NCI-H187 (cell line): ENCODE measurements at regions not wholly inside any gene's neighbourhood (a gene's known extent, or its start where the extent isn't known, plus 50 kb on each side); places are given as distances from the start of the nearest gene placed in this dataset.

Experiments
- DNase-seq, 2 experiments: peaks; one replicate each; lab custom pipeline; 2025; lab: John Stamatoyannopoulos, UW

GRCh38 chr11:26188554-26188953, 143.4 kb upstream of the ANO3 start:
- no peak for DNase-seq

DNA sequence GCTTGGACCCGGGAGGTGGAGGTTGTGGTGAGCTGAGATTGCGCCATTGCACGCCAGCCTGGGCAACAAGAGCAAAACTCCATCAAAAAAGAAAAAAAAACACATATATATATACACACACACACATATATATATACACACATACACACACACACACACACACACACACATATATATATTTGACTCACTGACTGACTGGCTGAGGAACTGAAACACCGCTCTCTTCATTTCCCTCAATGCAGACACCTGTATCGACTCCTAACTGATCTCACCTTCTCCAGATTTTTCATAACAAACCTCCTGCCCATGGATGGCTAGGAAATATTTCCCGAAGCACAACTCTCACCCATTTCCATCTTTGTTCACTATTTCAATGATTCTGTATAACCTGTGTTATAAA, 140.7 kb upstream of the ANO3 start:
- DNase-seq = no peak

DNA sequence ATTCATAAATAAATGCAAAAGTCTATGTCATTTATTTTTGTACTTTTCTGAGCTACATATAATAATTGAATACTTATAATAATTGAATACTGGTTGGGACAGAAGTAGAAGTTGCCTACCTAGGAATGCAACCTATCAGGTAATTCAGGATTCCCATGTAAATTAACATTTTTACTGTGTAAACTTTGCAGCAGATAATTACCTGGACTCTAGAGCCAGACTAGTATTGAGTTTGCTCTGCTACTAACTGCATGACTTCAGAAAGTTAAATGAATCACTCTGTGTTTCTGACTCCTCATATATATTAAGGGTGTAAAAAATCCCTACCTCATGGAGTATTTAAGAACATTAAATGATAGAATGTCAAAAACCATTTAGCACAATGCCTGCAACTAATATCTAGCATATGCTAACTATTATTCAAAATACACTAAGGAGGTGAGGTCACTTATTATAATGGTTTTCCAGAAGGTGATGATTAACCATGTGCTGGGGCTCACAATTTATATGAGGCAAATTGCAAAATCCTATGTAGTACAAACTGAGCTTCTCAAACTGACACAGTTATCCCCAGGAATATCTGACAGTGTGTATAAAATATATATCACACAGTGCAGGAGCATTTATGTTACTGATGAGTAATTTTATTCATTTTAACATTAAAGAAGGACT, 138.1 kb upstream of the ANO3 start:
- DNase-seq = no peak

DNA sequence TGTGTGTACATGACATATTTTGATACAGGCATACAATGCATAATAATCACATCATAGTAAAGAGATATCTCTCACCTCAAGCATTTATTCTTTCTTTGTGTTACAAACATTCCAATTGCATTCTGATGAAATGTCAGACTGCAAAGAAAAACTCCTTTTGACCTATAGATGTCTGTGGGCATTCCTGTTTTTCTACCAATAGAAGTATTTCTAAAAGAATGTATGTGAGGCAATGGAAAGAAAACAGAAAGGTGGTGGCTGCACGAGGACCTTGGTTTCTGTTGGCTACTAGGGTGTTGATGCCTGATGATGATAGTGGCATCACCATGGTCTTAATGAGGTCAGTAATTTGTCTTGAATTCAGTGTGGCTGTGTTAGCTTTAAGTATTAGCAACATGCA, 137.0 kb upstream of the ANO3 start:
- DNase-seq = no peak

GRCh38 chr11:26198532-26199096, 133.3 kb upstream of the ANO3 start:
- no peak for DNase-seq

GRCh38 chr11:26199331-26200095, 132.4 kb upstream of the ANO3 start:
- DNase-seq = no peak

DNA sequence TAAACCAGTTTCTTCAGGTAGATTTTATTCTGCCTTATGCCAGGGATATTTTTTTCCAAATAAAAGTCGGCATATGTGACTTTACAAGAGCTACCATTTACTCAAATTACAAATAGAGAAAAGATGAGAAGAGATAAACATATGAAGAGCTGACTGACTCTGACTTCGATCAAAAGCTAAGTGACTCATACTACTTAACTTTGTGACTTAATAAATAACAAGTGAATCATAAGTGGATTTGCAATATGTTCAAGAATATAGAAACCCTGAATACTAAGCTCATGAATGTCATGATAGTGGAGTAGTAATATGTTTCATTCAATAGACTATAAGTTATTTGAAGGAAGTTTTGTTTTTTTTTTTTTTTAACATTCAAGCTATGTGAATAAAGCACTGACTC, 130.5 kb upstream of the ANO3 start:
- DNase-seq = no peak

DNA sequence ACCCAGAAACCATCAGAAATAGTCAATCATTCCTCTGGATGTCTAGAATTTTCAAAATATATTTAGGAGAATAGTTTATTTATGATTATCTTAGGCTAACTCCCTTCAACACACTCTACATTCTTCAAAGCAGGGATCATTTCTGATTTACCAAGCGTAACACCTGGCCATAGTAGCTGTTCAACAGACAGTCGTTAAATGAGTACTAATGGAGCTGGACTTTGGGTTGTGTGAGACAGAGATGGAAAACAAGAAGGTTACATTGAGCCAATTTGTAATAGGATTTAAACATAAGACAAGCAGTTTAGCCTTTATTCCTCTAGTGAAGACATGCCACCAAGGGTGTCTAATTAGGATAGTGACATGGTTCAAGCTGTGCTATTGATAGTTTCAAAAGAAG, 129.2 kb upstream of the ANO3 start:
- no peak for DNase-seq

- DNase-seq = peak; percentile 26 to 39
Measured at GRCh38 chr11:26204101-26204500, 127.8 kb upstream of the ANO3 start.

DNA sequence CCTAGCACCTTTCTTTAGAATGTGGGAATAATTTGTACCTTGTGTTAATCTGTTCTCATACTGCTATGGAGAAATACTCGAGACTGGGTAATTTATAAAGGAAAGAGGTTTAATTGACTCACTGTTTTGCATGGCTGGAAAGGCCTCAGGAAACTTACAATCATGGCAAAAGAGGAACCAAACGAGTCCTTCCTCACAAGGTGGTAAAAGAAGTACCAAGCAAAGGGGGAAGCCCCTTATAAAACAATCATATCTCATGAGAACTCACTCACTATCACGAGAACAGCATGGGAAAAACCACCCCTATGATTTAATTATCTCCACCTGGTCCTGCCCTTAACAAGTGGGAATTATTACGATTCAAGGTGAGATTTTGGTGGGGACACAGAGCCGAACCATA, 127.1 kb upstream of the ANO3 start:
- DNase-seq = no peak

DNA sequence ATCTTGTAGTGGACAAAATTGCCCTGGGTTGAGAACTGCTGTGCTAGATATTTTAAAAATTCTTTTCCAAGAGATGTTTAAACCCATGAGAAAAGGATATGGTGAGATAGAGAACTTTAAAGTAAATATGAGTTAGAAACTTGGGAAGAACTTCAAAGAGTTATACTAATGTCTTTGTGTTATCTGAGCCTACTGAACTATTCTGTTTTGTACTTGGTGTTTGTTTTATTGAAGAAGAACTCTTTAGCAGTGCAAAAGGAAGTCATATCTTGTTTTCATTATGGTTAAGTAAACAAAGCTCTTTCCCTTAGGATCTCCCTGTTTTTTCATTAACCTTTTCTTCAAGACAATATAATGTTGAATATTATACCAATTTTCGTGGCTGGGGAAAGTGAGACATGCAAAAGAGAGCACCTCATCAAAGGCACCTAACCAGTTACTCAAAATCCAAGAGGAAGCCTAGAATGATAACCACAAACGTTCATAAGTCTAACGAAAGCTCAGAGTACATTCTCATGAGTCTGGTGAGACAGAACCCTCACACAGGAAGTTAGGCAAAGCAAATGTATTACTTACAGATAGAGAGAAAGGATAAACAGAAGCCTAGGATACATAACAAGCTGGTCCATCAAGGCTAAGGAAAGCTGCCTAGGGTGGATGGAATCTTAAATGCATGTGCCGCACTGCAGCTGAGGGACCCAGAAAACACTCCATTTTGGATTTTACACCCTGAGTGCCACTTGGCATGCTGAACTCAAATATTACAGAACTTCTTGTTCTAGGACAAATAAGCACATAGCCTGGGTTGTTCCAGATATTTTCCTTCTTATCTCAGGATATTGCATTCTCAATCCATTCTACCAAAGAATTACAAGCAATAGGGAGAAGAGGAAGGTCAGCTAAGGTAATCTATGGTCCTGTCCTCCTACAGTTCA, 112.5 kb upstream of the ANO3 start:
- no peak for DNase-seq

DNA sequence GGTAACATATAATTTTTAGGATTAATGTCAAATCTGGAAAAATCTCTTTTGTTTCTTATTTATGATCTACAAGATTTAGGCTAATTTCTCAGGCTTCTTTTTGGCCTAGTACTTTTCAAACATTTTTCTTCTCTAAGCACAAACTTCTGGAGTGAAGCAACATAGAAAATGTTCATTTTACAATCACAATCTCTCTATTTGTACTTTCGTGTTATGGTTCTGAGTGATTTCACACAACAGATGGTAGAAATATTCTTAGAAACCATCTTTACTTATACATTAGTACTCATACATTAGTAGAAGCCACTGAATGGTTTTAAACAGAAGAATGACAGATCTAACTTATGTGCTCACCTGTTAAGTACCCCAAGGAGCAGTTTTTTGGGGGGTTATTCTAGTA, 106.3 kb upstream of the ANO3 start:
- DNase-seq = no peak

DNA sequence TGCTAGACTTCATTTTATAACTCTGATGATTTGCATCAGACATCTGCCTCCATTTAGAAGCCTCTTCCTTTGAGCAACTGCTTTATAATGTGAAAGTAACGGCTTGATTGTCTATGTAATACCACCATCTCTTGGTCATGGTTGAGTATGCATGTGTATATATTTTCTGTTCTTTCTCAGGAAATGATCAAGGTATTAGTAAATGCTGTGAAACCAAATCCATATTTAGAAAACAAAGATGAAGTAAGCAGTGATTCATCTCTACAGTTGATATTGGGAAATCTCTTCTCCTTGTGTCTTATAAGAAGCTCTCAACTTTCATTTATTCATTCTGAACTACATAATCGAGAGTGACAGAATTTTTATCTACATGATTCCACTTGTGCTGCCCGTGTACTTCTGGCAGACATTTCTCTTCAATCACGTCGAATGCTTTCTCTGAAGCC, 104.6 kb upstream of the ANO3 start:
- peak in 1 of 2 experiments; percentile 20 for DNase-seq

- DNase-seq = no peak
Measured at GRCh38 chr11:26227883-26228502, 103.9 kb upstream of the ANO3 start.

- DNase-seq = no peak
Measured at GRCh38 chr11:26228778-26229177, 103.2 kb upstream of the ANO3 start.

DNA sequence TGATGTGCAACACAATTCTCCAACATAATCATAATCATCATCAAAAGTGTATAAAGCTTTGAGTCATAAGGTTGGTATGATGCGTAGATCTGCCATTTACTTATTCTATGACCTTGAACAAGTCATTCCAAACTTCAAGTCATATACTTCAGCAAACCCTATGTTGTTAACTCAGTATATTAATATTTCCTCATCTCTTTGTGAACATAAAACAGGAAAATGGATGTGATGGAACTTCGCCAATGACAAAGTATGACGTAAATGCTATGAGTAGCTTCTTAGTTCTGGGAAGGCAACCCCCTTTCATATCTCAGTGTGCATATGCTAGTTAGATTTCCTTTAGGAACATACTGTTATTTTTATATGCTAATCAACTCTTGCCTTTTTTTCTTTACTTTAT, 102.7 kb upstream of the ANO3 start:
- DNase-seq = no peak

DNA sequence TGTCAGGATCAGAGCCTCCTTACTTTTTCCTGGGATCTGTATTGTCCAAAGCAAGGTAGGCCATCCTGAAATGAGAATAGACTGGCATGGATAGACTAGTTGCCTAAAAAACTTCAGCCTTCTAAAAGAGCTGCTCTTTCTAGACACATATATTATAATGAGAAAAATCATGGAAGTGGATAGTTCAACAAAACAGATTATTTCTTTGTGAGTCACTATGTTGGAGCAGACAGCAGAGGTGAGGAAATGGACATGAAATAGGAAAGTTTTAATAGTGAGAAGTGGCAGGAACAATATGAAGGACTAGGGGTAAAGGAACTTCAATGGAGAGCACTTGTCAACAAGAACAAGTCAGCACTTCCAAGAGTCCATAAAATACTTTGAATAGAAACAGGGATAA, 101.9 kb upstream of the ANO3 start:
- no peak for DNase-seq

DNA sequence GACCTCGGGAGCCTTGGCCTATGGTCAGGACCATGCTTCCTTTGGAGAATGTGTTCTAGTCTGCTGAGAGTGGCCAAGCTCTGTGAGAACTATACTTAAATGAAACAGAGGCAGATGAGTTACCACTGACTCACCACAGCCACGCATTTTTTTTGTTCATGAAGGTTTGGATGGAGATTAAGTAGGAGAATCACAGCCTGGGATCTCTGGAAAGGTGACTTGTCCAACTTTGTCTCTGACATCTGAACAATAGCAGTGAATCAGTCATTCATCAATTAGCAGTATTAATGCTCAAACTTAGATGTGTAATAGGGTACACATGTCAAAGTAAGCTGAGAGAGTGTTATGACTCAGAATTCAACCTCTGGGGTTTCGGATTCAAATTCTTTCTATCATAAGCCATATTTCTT, 100.7 kb upstream of the ANO3 start:
- no peak for DNase-seq

DNA sequence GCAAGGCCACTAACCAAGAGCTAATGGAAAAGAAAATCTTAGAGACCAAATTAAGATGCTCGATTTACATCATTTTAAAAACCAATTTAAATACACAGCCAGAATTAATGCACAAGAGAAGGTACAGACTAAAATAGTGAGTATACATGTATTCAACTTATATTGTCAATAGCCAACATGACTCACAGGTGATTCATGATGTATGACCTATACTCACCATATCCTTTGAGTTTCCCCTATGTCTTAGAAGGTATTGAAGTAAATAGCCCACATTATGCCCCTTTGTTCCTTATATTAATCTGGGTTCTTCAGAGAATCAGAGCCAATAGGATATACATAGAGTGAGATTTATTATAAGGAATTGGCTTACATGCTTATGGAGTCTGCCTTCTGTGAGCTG, 97.5 kb upstream of the ANO3 start:
- no peak for DNase-seq

DNA sequence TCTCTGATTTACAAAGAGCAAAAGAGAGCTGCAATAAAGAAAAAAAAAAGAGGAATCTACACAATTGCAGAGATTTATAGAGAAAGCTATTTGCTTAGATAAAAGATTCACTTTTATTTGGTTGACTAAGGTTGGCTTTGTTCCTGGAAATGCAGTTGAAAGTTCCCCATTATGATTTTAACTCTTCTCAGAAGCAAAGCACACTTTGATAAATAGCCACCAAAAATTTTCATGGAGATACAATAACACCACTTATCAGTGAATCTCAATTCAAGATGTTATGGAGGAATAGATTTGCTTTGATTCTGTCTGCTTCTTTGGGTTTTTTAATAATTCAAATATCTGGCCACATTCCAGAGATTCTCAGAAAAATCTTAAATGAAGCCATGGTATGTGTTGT, 88.5 kb upstream of the ANO3 start:
- no peak for DNase-seq

DNA sequence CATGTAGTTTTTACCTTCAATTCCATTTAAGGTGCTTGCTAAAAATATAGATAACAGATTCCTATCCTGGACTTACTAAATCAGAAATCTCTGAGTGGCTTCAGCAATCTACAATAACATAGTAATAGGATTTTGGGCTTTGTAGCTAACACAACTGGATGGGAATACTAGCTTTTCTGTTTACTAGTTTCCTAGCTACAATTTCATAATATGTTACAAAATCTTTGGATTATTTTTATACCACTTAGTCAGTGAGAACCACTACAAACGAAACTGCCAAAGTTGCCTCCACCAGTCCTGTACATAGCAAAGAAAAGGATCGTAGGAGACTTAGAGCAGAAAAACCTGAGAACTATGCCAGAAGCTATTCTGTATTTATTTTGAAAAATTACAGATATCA, 87.7 kb upstream of the ANO3 start:
- DNase-seq = no peak

DNA sequence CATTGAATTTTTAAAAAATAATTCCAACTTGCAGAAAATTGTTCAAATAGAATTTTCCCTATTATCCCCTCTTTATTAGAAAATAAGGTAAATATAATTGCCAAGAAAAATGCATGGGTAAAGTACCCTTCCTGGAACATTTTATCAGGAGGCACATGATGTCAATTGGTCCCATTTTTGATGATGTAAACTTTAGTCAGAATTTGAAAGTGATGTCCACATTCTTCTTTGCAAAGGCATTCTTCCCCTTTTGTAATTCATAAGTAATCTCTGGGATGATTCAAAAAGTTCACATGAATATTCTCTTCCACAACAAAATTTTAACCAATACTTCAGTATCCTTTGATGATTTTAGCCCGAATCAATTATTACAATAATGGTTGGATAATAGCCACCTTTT, 86.9 kb upstream of the ANO3 start:
- DNase-seq = no peak
